Suppressor macrophage treated with lipopolysaccharide for 1 hour (primary cell): ENCODE measurements at regions not wholly inside any gene's neighbourhood (a gene's known extent, or its start where the extent isn't known, plus 50 kb on each side); places are given as distances from the start of the nearest gene placed in this dataset.
"Not testable (repeated sequence)": the region's sequence is repeated elsewhere in the genome, so short reads cannot be mapped to it uniquely, and the experiment has no call there.

Experiments
- DNase-seq, 3 donors: peaks; one replicate each; pipeline ENCODE4 v3.0.0-alpha.2; 2020 to 2022

DNA sequence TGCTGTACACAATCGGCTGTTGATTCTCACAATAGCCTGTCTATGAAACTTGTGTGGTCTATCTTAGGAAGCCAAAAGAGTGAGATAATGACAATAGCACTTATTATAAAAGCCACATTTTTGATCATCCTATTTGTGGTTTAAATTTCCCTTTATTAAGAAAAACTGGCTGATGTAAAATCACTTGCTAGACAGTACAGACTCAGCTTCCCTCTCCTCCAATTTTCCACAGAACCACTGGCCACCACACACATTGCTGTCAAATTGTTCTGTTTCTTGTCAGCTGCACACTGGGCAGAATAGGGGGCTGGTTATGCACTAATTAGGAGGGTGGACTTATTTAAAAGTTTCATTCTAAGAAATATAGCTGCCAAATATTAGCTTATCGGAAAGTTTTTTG lies 425.9 kb downstream of the EPHA3 start:
- DNase-seq: no peak

DNA sequence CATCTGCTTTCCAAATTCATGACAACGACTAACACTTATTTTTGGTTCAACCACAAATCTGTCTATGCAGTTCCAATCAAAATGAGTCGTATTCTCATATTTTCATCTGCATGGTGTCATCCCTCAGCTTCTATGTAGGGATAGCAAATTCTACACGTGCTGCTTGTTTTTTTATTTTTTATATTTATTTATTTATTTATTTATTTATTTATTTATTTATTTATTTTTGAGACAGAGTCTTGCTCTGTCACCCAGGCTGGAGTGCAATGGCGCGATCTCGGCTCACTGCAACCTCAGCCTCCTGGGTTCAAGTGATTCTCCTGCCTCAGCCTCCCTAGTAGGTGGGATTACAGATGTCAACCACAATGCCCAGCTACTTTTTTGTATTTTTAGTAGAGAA lies 447.2 kb downstream of the EPHA3 start:
- not testable (repeated sequence) for DNase-seq

- no peak for DNase-seq
Observed at GRCh38 chr3:89558711-89559110, 451.3 kb downstream of the EPHA3 start.

GRCh38 chr3:89560568-89560967 lies 453.1 kb downstream of the EPHA3 start:
- DNase-seq: no peak

GRCh38 chr3:89562373-89562772 lies 455.0 kb downstream of the EPHA3 start:
- no peak for DNase-seq

- no peak for DNase-seq
Observed at GRCh38 chr3:89565098-89565497, 457.7 kb downstream of the EPHA3 start.

DNA sequence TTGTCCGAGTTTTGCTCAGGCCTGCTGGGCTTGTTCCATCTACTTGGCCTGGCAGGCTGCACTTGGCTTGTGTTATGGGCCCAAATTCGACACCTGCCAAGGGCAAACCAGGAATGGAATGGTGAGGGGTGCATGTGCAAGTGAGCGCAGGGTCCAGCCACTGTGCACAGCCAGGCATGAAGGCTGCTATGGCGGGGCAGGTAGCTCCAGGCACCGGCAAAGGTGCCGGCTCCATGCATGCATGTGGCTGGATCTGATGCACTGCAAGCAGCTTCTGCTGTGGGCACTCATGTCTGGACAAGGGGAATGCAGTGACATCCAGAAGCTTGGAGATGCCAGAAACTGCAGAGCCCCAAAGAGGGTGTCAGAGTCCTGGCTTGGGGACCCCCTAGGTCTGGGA lies 463.0 kb downstream of the EPHA3 start:
- no peak for DNase-seq

DNA sequence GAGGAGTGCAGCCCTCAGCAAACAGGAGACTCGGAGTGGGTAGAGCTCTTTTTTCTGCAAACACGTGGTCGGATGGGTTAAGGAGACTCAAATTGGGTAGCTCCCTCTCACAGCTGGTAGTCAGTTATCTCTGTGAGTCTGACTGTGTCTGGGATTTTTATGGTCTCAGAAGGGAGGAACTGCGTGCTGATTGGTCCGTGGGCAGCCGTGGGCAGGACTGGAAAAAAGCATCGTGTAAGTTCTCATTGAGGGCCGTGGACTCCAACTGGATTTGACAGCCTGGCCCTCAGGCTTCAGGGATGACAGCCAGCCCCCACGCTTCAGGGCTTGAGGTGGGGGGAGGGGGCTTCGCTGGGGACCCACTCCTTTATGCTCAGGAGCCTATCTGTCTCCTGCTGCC lies 463.9 kb downstream of the EPHA3 start:
- DNase-seq: no peak

GRCh38 chr3:89571707-89572106 lies 464.3 kb downstream of the EPHA3 start:
- no peak for DNase-seq

DNA sequence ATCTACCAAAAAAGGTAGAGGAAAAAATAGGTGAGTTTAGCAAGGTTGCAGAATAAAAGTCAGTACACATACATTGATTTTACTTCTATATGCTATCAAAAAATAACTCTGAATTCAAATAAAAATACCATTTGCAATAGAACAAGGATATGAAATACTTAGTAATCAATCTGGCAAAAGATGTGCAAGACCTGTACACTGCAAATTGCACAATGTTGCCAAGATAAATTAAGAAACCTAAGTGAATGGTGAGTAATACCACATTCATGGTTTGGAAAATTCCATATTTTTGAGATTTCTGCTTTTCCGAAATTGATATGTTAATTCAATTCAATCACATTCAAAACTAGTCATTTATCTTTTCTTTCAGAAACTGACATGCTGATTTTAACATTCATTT lies 464.8 kb downstream of the EPHA3 start:
- DNase-seq: no peak

GRCh38 chr3:89576417-89576816 lies 469.0 kb downstream of the EPHA3 start:
- DNase-seq: no peak

DNA sequence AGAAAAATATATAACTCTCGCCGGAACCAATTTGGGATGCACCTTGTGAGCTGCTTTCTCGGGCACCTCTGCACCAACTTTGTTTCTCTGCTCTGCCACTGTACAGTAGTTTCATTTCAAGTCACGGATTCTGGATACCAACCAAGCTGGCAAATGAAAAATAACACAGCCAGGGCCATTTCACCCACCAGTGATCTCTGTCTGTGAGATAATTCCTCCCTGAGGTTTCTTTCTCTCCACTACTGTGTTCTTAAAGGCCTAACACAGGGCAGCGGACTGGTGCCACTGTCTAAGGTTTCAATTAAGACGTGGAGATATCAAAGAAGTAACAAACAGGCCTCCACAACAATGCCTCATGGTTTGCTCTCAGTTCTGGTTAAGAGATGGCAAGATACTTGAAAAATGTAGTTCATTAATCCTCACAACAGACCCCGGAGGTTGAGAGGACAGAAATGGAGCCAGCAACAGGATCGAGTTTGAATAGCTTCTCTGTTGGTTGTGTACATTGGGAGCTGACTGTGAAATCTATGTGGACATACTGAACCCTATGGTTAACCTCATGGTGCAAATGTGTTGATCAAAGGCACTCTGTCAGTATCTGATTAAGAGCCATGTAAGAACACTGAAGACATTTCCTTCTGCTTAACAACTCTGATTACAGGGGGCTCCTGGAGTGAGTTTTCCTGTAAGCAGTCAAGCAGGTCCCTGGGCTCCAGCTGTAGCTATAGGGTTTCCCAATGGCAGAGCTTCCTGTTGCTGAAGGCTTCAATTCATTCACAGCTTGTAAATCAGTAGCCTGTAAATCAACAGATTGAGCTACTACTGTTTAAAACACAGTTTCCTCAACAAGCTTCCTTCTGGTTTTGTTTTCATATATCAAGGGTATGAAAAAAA lies 470.5 kb downstream of the EPHA3 start:
- no peak for DNase-seq

GRCh38 chr3:89580859-89581258 lies 473.4 kb downstream of the EPHA3 start:
- DNase-seq: no peak

DNA sequence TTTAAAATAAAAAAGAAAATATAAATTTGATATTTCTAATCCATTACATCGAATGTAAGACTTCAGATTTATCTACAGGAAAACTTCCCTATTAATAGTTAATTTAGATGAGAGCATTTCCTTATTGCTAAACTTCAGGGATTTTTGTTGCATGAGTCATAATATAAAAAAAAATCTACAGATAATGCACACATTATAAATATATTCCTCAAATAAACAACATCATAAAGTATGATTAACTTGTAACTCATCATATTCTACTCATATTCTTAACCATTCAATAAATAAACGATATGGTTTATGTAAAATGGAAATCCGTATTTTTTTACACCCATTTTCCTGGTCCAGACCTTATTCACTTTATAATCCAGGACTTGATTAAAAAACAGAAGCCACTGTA lies 477.0 kb downstream of the EPHA3 start:
- no peak for DNase-seq

GRCh38 chr3:89586256-89586655 lies 478.8 kb downstream of the EPHA3 start:
- DNase-seq: no peak

GRCh38 chr3:89586676-89587075 lies 479.3 kb downstream of the EPHA3 start:
- no peak for DNase-seq

DNA sequence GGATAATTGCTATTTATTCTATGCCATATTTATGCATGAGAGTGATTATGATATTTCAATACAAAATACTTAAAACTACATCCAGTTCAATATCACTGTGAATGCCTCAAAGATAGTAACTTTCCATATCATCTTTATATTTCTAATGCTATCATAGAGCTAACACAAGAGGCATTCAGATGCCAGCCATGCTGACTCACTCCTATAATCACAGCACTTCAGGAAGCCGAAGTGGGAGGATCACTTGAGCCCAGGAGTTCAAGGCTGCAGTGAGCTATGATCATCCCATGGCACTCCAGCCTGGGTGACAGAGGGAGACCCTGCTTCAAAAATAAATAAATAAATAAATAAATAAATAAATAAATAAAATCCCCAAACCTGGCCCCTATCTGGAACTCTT lies 498.7 kb downstream of the EPHA3 start:
- DNase-seq: no peak

- DNase-seq: no peak
Observed at GRCh38 chr3:89612027-89612426, 504.6 kb downstream of the EPHA3 start.

DNA sequence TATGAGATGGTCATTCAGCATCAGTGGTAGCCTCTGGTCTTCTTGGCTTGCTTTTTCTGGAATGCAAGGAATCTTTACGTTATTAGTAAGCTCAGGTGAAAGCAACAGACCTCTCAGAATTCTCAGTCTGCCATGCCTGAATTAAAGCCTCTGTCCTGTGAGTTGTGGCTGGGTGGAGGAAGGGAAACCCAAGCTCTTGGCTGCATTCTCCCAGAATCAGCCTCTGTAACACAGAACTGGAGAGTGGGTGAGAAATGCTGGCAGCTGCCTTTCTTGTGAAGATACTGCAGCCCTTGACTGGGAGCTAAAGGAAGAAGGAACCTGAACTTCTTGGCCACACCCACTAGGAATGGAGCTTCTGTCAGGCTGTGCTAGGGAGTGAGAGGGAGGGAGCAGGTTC lies 505.8 kb downstream of the EPHA3 start:
- no peak for DNase-seq

DNA sequence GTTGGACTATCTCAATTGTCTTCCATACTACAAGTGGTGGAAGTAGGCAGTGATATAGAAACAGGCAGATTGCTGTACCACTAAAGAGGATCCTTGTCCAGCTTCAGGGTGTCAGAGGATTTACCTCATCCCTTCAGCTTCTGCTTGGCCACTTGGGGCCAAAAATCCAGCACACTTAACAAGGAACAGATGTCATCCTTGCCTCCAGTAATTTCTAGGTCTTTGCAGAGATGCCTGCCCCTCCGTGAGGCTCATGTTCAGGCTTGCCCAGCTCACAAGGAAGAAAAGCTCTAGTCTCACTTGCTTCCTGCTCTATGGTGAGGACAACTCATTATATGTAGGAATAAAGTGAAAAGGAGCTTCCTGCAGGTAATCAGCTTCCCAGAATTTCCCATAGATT lies 510.3 kb downstream of the EPHA3 start:
- no peak for DNase-seq

- no peak for DNase-seq
Observed at GRCh38 chr3:89619263-89619662, 511.8 kb downstream of the EPHA3 start.

DNA sequence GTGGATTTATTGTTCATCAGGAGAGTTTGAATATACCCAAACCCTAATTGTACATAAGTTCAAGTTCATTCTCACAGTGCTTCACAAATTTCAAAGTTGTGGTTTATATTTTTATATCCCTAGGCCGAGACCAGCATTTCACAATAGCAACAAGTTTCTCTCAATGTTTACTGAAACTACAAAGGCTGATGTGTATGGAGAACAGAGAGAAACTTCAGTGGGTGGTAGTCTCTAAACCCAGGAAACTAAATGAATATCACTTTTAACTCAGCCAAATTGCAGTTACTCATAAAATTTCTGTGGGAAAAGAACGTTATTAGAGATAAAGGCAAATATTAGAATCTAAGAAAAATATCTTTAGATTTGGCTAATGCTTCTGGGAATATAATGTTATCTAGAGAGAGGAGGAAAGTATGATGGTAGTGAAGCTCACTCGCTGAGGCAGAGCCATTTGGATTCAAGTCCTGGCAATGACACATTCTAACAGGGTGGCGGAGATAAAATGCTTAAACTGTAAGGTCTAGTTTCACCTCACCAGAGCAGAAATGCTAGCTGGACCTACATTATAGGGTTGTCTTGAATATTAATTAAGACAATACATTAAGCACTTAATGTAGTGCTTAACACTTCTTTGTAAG lies 514.8 kb downstream of the EPHA3 start:
- DNase-seq: no peak

DNA sequence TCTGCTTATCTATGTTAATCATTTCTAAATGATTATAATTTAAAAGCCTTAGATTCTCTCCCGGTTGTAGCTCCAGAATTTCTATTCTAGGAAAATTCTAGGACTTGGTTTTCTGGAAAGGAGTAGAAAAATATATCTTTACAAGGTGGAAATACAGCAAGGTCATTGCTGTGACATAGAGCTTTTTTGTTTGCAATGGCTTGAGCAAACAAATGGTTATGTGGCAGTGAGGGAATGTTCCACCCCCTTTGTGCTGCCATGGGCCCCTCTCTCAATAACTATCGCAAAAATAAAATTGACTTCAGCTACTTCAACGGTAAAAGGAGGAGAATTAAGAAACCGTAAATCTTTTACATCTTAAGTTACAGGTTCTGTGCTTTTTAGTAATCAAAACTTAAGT lies 517.1 kb downstream of the EPHA3 start:
- no peak for DNase-seq

- DNase-seq: no peak
Observed at GRCh38 chr3:89625945-89626344, 518.5 kb downstream of the EPHA3 start.
